DND-41 (cell line): ENCODE measurements at regions not wholly inside any gene's neighbourhood (a gene's known extent, or its start where the extent isn't known, plus 50 kb on each side); places are given as distances from the start of the nearest gene placed in this dataset.

ENCODE experiments used
- ATAC-seq: fragments of 200-7000 bp; cut with Tn5 transposase; 3 replicates; pipeline ENCODE4 v1.9.1; 2021; ENCODE audit warnings: low read depth; ENCODE audit not compliant: insufficient read depth
- DNase-seq: peaks from one replicate; pipeline ENCODE4 v3.0.0-alpha.2; 2020
- H2AFZ ChIP-seq: 2 replicates; pipeline ENCODE4 v1.6.0; 2012; ENCODE audit warnings: low read depth, low read length
- H3K27ac ChIP-seq: 2 replicates; pipeline ENCODE4 v1.5.1; 2012; ENCODE audit warnings: low read length, inconsistent platforms
- H3K27me3 ChIP-seq: fragments of 200-600 bp; sonication (generic); 2 replicates; pipeline ENCODE4 v1.6.0; 2012; ENCODE audit warnings: low read length, mild to moderate bottlenecking, inconsistent platforms; ENCODE audit not compliant: insufficient read depth, poor library complexity
- H3K36me3 ChIP-seq: 2 replicates; pipeline ENCODE4 v1.5.1; 2012; ENCODE audit warnings: low read length, inconsistent platforms; ENCODE audit not compliant: insufficient read depth
- H3K4me1 ChIP-seq: 2 replicates; pipeline ENCODE4 v1.5.1; 2012; ENCODE audit warnings: mild to moderate bottlenecking, low read length; ENCODE audit not compliant: insufficient read depth
- H3K4me2 ChIP-seq: 2 replicates; pipeline ENCODE4 v1.6.0; 2012; ENCODE audit warnings: mild to moderate bottlenecking, moderate library complexity, low read length, inconsistent platforms; ENCODE audit not compliant: insufficient read depth
- H3K4me3 ChIP-seq, 2 experiments: fragments of 200-600 bp in 1 of 2; shearing (Covaris generic) in 1 of 2; 2 replicates each; pipeline ENCODE4 v1.5.1; 2012 to 2016; ENCODE audit warnings: inconsistent platforms in 2 of 2, low read length in 2 of 2, mild to moderate bottlenecking in 2 of 2, low read depth in 1 of 2, moderate library complexity in 1 of 2
- H3K79me2 ChIP-seq: 2 replicates; pipeline ENCODE4 v1.6.0; 2012; ENCODE audit warnings: low read length, inconsistent platforms; ENCODE audit not compliant: insufficient read depth
- H3K9ac ChIP-seq: 2 replicates; pipeline ENCODE4 v1.6.0; 2012; ENCODE audit warnings: low read depth, mild to moderate bottlenecking, inconsistent platforms, low read length, moderate library complexity
- H3K9me3 ChIP-seq: 2 replicates; pipeline ENCODE4 v1.5.1; 2012; ENCODE audit warnings: low read length, moderate library complexity, mild to moderate bottlenecking, inconsistent platforms; ENCODE audit not compliant: insufficient read depth, severe bottlenecking
- H4K20me1 ChIP-seq: 2 replicates; pipeline ENCODE4 v1.6.0; 2012; ENCODE audit warnings: low read length; ENCODE audit not compliant: insufficient read depth
- CTCF ChIP-seq: IDR thresholded peaks from 2 replicates; pipeline ENCODE4 v1.5.1; 2012; ENCODE audit warnings: borderline replicate concordance, low read length, moderate library complexity, mild to moderate bottlenecking; ENCODE audit not compliant: poor library complexity, severe bottlenecking; ENCODE audit errors: extremely low read depth
- EZH2 ChIP-seq: IDR thresholded peaks from 3 replicates; pipeline ENCODE4 v1.6.1; 2012; ENCODE audit warnings: borderline replicate concordance, low read depth, mild to moderate bottlenecking, moderate library complexity, low read length, inconsistent platforms; ENCODE audit not compliant: severe bottlenecking

GRCh38 chr10:125368146-125368545 lies 207.8 kb upstream of the CTBP2 start:
- Histone ChIP-seq H4K20me1 (no peaks in the 10 kb centered on the region), H3K4me2 (no peak overlapping the region)
- no peak for ATAC-seq

GRCh38 chr10:125363791-125364190 lies 203.4 kb upstream of the CTBP2 start:
- Histone ChIP-seq H3K27ac (no peak overlapping the region), H3K4me2 (no peak overlapping the region), H3K4me3 (no peak overlapping the region), H3K9ac (no peak overlapping the region), H3K79me2 (no peaks in the 10 kb centered on the region), H3K27me3 (no peaks in the 10 kb centered on the region), H3K9me3 (no peaks in the 10 kb centered on the region), H2AFZ (no peak overlapping the region), H3K36me3 (no peaks in the 10 kb centered on the region), H4K20me1 (no peaks in the 10 kb centered on the region), H3K4me1 (no peaks in the 10 kb centered on the region)
- TF ChIP-seq EZH2, result no peak
- TF ChIP-seq CTCF, result no peak
- no peak for DNase-seq
- no peak for ATAC-seq

More at GRCh38 chr10:125368146-125368545, 207.8 kb upstream of the CTBP2 start:
- TF ChIP-seq EZH2 (no peak), CTCF (no peak)
- no peak overlapping the region for H3K27ac ChIP-seq
- DNase-seq, result no peak
- H3K9ac ChIP-seq, result no peak overlapping the region
- H2AFZ ChIP-seq, result no peak overlapping the region
- H3K4me1 ChIP-seq, result no peaks in the 10 kb centered on the region
- no peaks in the 10 kb centered on the region for H3K79me2 ChIP-seq
- H3K36me3 ChIP-seq, result no peaks in the 10 kb centered on the region
- no peaks in the 10 kb centered on the region for H3K27me3 ChIP-seq
- no peaks in the 10 kb centered on the region for H3K9me3 ChIP-seq
- no peak overlapping the region for H3K4me3 ChIP-seq

- Histone ChIP-seq H3K4me3 (no peak overlapping the region), H3K9me3 (no peaks in the 10 kb centered on the region), H3K4me2 (no peak overlapping the region), H4K20me1 (no peaks in the 10 kb centered on the region), H3K9ac (no peak overlapping the region), H3K4me1 (no peaks in the 10 kb centered on the region), H3K27me3 (no peaks in the 10 kb centered on the region), H2AFZ (no peak overlapping the region), H3K36me3 (no peaks in the 10 kb centered on the region), H3K27ac (no peak overlapping the region), H3K79me2 (no peaks in the 10 kb centered on the region)
- no peak for TF ChIP-seq CTCF
- no peak for TF ChIP-seq EZH2
- ATAC-seq (no peak), DNase-seq (no peak)
These were observed 202.6 kb upstream of the CTBP2 start for GRCh38 chr10:125362950-125363349.

- H4K20me1 ChIP-seq, result no peaks in the 10 kb centered on the region
- H3K4me2 ChIP-seq, result no peak overlapping the region
- TF ChIP-seq CTCF, result no peak
- H3K4me1 ChIP-seq, result no peaks in the 10 kb centered on the region
- H3K36me3 ChIP-seq, result no peaks in the 10 kb centered on the region
- H3K79me2 ChIP-seq, result no peaks in the 10 kb centered on the region
- no peak overlapping the region for H2AFZ ChIP-seq
- no peaks in the 10 kb centered on the region for H3K9me3 ChIP-seq
- no peak overlapping the region for H3K9ac ChIP-seq
- no peaks in the 10 kb centered on the region for H3K27me3 ChIP-seq
- DNase-seq, result no peak
- no peak overlapping the region for H3K27ac ChIP-seq
- ATAC-seq, result no peak
- no peak overlapping the region for H3K4me3 ChIP-seq
These were observed 199.0 kb upstream of the CTBP2 start for GRCh38 chr10:125359401-125359800.
